ENCODE measurements at regions not wholly inside any gene's neighbourhood (a gene's known extent, or its start where the extent isn't known, plus 50 kb on each side); places are given as distances from the start of the nearest gene placed in this dataset.

GRCh38 chr20:52010541-52010940 is 181.0 kb downstream of the ZFP64 start:
- H3K18ac ChIP-seq (ENCODE audit: low read depth in 1 of 2, low read length in 2 of 2): no peak overlapping the region

GRCh38 chr20:52008874-52009273 is 182.7 kb downstream of the ZFP64 start:
- H3K14ac ChIP-seq (ENCODE audit: low read length in 2 of 2): no peak overlapping the region
- no peak overlapping the region for H3K4me3 ChIP-seq (ENCODE audit: insufficient read depth in 1 of 2, low read depth in 1 of 2, low read length in 2 of 2)
- H3K27me3 ChIP-seq (ENCODE audit: control insufficient read depth in 1 of 2, insufficient read depth in 1 of 2, low read length in 2 of 2): no peaks in the 10 kb centered on the region
- H2AK5ac ChIP-seq (ENCODE audit: low read length, severe bottlenecking): no peak overlapping the region
- H3K4me2 ChIP-seq (ENCODE audit: low read length, poor library complexity, severe bottlenecking): no peak overlapping the region
- H3K9me3 ChIP-seq (ENCODE audit: control insufficient read depth, low read length): peaks cover 4% of the 10 kb centered on the region
- no peak overlapping the region for H3K27ac ChIP-seq (ENCODE audit: low read length, poor library complexity, severe bottlenecking)
- no peaks in the 10 kb centered on the region for H3K36me3 ChIP-seq (ENCODE audit: control insufficient read depth in 1 of 2, insufficient read depth in 2 of 2, low read depth in 1 of 2, low read length in 2 of 2)
- H2BK12ac ChIP-seq (ENCODE audit: low read length in 2 of 2): no peak overlapping the region
- H3K23ac ChIP-seq (ENCODE audit: low read length in 2 of 2): no peak overlapping the region
- no peak overlapping the region for H2BK5ac ChIP-seq (ENCODE audit: low read depth, low read length, poor library complexity, severe bottlenecking)
- H2AFZ ChIP-seq (ENCODE audit: low read depth, low read length): no peak overlapping the region
- H4K91ac ChIP-seq (ENCODE audit: low read length): no peak overlapping the region
- H3K79me1 ChIP-seq (replicated peaks; ENCODE audit: low read length, poor library complexity, severe bottlenecking): no peaks in the 10 kb centered on the region
- H3K4me1 ChIP-seq (ENCODE audit: control insufficient read depth, insufficient read depth, low read depth, low read length): no peaks in the 10 kb centered on the region
- H2BK120ac ChIP-seq (ENCODE audit: low read depth, low read length): no peak overlapping the region
- H3K4ac ChIP-seq (ENCODE audit: low read depth in 1 of 2, low read length in 2 of 2): no peak overlapping the region
- H4K8ac ChIP-seq (ENCODE audit: low read length): no peak overlapping the region
- WGBS: 98% methylated on average over 6 of the region's 6 CpGs
- no peak overlapping the region for H3K18ac ChIP-seq (ENCODE audit: low read depth in 1 of 2, low read length in 2 of 2)
- no peak overlapping the region for H2BK15ac ChIP-seq (ENCODE audit: low read depth, poor library complexity, severe bottlenecking)
- no peak for DNase-seq
- no peak overlapping the region for H3K9ac ChIP-seq (ENCODE audit: low read length)

More at GRCh38 chr20:52010541-52010940, 181.0 kb downstream of the ZFP64 start:
- no peak overlapping the region for H2BK15ac ChIP-seq (ENCODE audit: low read depth, poor library complexity, severe bottlenecking)
- H3K4ac ChIP-seq (ENCODE audit: low read depth in 1 of 2, low read length in 2 of 2): no peak overlapping the region
- no peak overlapping the region for H3K14ac ChIP-seq (ENCODE audit: low read length in 2 of 2)
- H3K9me3 ChIP-seq (ENCODE audit: control insufficient read depth, low read length): peaks cover 4% of the 10 kb centered on the region
- H2BK120ac ChIP-seq (ENCODE audit: low read depth, low read length): no peak overlapping the region
- no peak overlapping the region for H3K4me2 ChIP-seq (ENCODE audit: low read length, poor library complexity, severe bottlenecking)
- no peak overlapping the region for H2BK12ac ChIP-seq (ENCODE audit: low read length in 2 of 2)
- H3K9ac ChIP-seq (ENCODE audit: low read length): no peak overlapping the region
- DNase-seq: no peak
- WGBS: 65% methylated on average over 11 of the region's 11 CpGs
- H3K4me1 ChIP-seq (ENCODE audit: control insufficient read depth, insufficient read depth, low read depth, low read length): no peaks in the 10 kb centered on the region
- H2AFZ ChIP-seq (ENCODE audit: low read depth, low read length): no peak overlapping the region
- H2BK5ac ChIP-seq (ENCODE audit: low read depth, low read length, poor library complexity, severe bottlenecking): no peak overlapping the region
- no peak overlapping the region for H3K27ac ChIP-seq (ENCODE audit: low read length, poor library complexity, severe bottlenecking)
- H3K36me3 ChIP-seq (ENCODE audit: control insufficient read depth in 1 of 2, insufficient read depth in 2 of 2, low read depth in 1 of 2, low read length in 2 of 2): no peaks in the 10 kb centered on the region
- H3K79me1 ChIP-seq (replicated peaks; ENCODE audit: low read length, poor library complexity, severe bottlenecking): no peaks in the 10 kb centered on the region
- no peak overlapping the region for H3K4me3 ChIP-seq (ENCODE audit: insufficient read depth in 1 of 2, low read depth in 1 of 2, low read length in 2 of 2)
- no peaks in the 10 kb centered on the region for H3K27me3 ChIP-seq (ENCODE audit: control insufficient read depth in 1 of 2, insufficient read depth in 1 of 2, low read length in 2 of 2)
- H4K8ac ChIP-seq (ENCODE audit: low read length): no peak overlapping the region
- no peak overlapping the region for H3K23ac ChIP-seq (ENCODE audit: low read length in 2 of 2)
- no peak overlapping the region for H2AK5ac ChIP-seq (ENCODE audit: low read length, severe bottlenecking)
- H4K91ac ChIP-seq (ENCODE audit: low read length): no peak overlapping the region

- peak overlapping the region in 1 of 2 experiments; percentile 19 for H3K4me3 ChIP-seq (ENCODE audit: insufficient read depth in 1 of 2, low read depth in 1 of 2, low read length in 2 of 2)
- H4K91ac ChIP-seq (ENCODE audit: low read length): no peak overlapping the region
- H2BK120ac ChIP-seq (ENCODE audit: low read depth, low read length): no peak overlapping the region
- H3K14ac ChIP-seq (ENCODE audit: low read length in 2 of 2): no peak overlapping the region
- H3K18ac ChIP-seq (ENCODE audit: low read depth in 1 of 2, low read length in 2 of 2): no peak overlapping the region
- no peak overlapping the region for H2BK12ac ChIP-seq (ENCODE audit: low read length in 2 of 2)
- H3K9me3 ChIP-seq (ENCODE audit: control insufficient read depth, low read length): no peaks in the 10 kb centered on the region
- no peaks in the 10 kb centered on the region for H3K36me3 ChIP-seq (ENCODE audit: control insufficient read depth in 1 of 2, insufficient read depth in 2 of 2, low read depth in 1 of 2, low read length in 2 of 2)
- H3K27ac ChIP-seq (ENCODE audit: low read length, poor library complexity, severe bottlenecking): no peak overlapping the region
- no peak overlapping the region for H2BK5ac ChIP-seq (ENCODE audit: low read depth, low read length, poor library complexity, severe bottlenecking)
- H3K79me1 ChIP-seq (replicated peaks; ENCODE audit: low read length, poor library complexity, severe bottlenecking): no peaks in the 10 kb centered on the region
- no peak overlapping the region for H3K4me2 ChIP-seq (ENCODE audit: low read length, poor library complexity, severe bottlenecking)
- no peak overlapping the region for H2BK15ac ChIP-seq (ENCODE audit: low read depth, poor library complexity, severe bottlenecking)
- no peaks in the 10 kb centered on the region for H3K27me3 ChIP-seq (ENCODE audit: control insufficient read depth in 1 of 2, insufficient read depth in 1 of 2, low read length in 2 of 2)
- peak overlapping the region; percentile 2 for H3K9ac ChIP-seq (ENCODE audit: low read length)
- whole genome bisulfite sequencing: 91% methylated on average over 3 of the region's 3 CpGs
- H4K8ac ChIP-seq (ENCODE audit: low read length): no peak overlapping the region
- no peak overlapping the region for H2AK5ac ChIP-seq (ENCODE audit: low read length, severe bottlenecking)
- DNase-seq: peak; percentile 25
- H2AFZ ChIP-seq (ENCODE audit: low read depth, low read length): no peak overlapping the region
- H3K4ac ChIP-seq (ENCODE audit: low read depth in 1 of 2, low read length in 2 of 2): no peak overlapping the region
- H3K4me1 ChIP-seq (ENCODE audit: control insufficient read depth, insufficient read depth, low read depth, low read length): no peaks in the 10 kb centered on the region
- no peak overlapping the region for H3K23ac ChIP-seq (ENCODE audit: low read length in 2 of 2)
These were observed 186.9 kb downstream of the ZFP64 start for GRCh38 chr20:52004715-52005114.

- Histone ChIP-seq H3K4me1 (ENCODE audit: control insufficient read depth, insufficient read depth, low read depth, low read length) (no peaks in the 10 kb centered on the region), H4K8ac (ENCODE audit: low read length) (no peak overlapping the region), H3K4me3 (ENCODE audit: insufficient read depth in 1 of 2, low read depth in 1 of 2, low read length in 2 of 2) (no peak overlapping the region), H3K14ac (ENCODE audit: low read length in 2 of 2) (no peak overlapping the region), H2AFZ (ENCODE audit: low read depth, low read length) (no peak overlapping the region), H2BK5ac (ENCODE audit: low read depth, low read length, poor library complexity, severe bottlenecking) (no peak overlapping the region), H2BK15ac (ENCODE audit: low read depth, poor library complexity, severe bottlenecking) (no peak overlapping the region), H3K4ac (ENCODE audit: low read depth in 1 of 2, low read length in 2 of 2) (peak overlapping the region in 1 of 2 experiments; percentile 49), H3K27ac (ENCODE audit: low read length, poor library complexity, severe bottlenecking) (no peak overlapping the region), H2AK5ac (ENCODE audit: low read length, severe bottlenecking) (no peak overlapping the region), H3K18ac (ENCODE audit: low read depth in 1 of 2, low read length in 2 of 2) (no peak overlapping the region), H3K23ac (ENCODE audit: low read length in 2 of 2) (no peak overlapping the region), H3K27me3 (ENCODE audit: control insufficient read depth in 1 of 2, insufficient read depth in 1 of 2, low read length in 2 of 2) (no peaks in the 10 kb centered on the region), H2BK120ac (ENCODE audit: low read depth, low read length) (no peak overlapping the region), H3K36me3 (ENCODE audit: control insufficient read depth in 1 of 2, insufficient read depth in 2 of 2, low read depth in 1 of 2, low read length in 2 of 2) (no peaks in the 10 kb centered on the region), H2BK12ac (ENCODE audit: low read length in 2 of 2) (no peak overlapping the region), H3K79me1 (replicated peaks; ENCODE audit: low read length, poor library complexity, severe bottlenecking) (no peaks in the 10 kb centered on the region), H4K91ac (ENCODE audit: low read length) (no peak overlapping the region), H3K9me3 (ENCODE audit: control insufficient read depth, low read length) (no peaks in the 10 kb centered on the region), H3K9ac (ENCODE audit: low read length) (no peak overlapping the region), H3K4me2 (ENCODE audit: low read length, poor library complexity, severe bottlenecking) (no peak overlapping the region)
- DNase-seq: no peak
- 78% methylated on average over 5 of the region's 5 CpGs for WGBS
These were observed 187.6 kb downstream of the ZFP64 start for GRCh38 chr20:52004018-52004417.

Data from mesenchymal stem cell (in vitro differentiated cells and primary cell).